ENCODE measurements at regions not wholly inside any gene's neighbourhood (a gene's known extent, or its start where the extent isn't known, plus 50 kb on each side); places are given as distances from the start of the nearest gene placed in this dataset.

DNA sequence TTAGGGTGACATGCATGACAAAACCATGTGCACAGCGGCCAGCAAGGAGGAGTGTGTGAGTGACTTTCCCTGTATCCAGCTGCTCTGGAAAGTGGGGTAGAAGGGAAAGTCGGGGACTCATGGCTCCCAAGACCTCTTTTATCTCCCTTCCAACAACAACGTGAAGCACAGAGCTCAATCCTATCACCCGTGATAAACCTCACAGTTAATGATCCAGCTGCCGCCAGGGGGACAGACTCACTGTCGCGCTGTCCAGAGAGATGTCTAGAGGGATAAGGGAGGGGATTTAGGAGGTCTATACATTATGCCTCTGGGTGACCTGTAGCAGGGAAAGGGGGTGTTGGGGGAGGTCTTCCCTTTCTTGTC, 84.0 kb upstream of the SMNDC1 start:
- TF ChIP-seq, protein P1, sequence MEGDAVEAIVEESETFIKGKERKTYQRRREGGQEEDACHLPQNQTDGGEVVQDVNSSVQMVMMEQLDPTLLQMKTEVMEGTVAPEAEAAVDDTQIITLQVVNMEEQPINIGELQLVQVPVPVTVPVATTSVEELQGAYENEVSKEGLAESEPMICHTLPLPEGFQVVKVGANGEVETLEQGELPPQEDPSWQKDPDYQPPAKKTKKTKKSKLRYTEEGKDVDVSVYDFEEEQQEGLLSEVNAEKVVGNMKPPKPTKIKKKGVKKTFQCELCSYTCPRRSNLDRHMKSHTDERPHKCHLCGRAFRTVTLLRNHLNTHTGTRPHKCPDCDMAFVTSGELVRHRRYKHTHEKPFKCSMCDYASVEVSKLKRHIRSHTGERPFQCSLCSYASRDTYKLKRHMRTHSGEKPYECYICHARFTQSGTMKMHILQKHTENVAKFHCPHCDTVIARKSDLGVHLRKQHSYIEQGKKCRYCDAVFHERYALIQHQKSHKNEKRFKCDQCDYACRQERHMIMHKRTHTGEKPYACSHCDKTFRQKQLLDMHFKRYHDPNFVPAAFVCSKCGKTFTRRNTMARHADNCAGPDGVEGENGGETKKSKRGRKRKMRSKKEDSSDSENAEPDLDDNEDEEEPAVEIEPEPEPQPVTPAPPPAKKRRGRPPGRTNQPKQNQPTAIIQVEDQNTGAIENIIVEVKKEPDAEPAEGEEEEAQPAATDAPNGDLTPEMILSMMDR (IDR thresholded peaks at IDR 0.05), result no peak
- no peak for TF ChIP-seq POLR2A (IDR thresholded peaks at IDR 0.05)

Data from thyroid gland (tissue), 4 donors.